Glutamatergic neuron (in vitro differentiated cells): ENCODE measurements at regions not wholly inside any gene's neighbourhood (a gene's known extent, or its start where the extent isn't known, plus 50 kb on each side); places are given as distances from the start of the nearest gene placed in this dataset.
A peak's percentile ranks its signal among the peaks of the same experiment; 100 is the strongest.

Source experiments
- DNase-seq: peaks from one replicate; pipeline ENCODE4 v3.0.0; 2022
- H3K27ac Mint-ChIP-seq: one replicate; pipeline ENCODE4 v1.8.0; 2020; ENCODE audit warnings: mild to moderate bottlenecking, mixed read lengths, inconsistent platforms; ENCODE audit not compliant: unreplicated experiment
- H3K27me3 Mint-ChIP-seq: one replicate; pipeline ENCODE4 v1.8.0; 2020; ENCODE audit warnings: mild to moderate bottlenecking, moderate library complexity, mixed read lengths, inconsistent platforms; ENCODE audit not compliant: unreplicated experiment
- H3K36me3 Mint-ChIP-seq: one replicate; pipeline ENCODE4 v1.8.0; 2020; ENCODE audit warnings: mild to moderate bottlenecking, mixed read lengths, inconsistent platforms; ENCODE audit not compliant: unreplicated experiment
- H3K4me1 Mint-ChIP-seq: one replicate; pipeline ENCODE4 v1.8.0; 2020; ENCODE audit warnings: mild to moderate bottlenecking, low read depth, mixed read lengths, inconsistent platforms; ENCODE audit not compliant: unreplicated experiment
- H3K4me3 Mint-ChIP-seq: one replicate; pipeline ENCODE4 v1.8.0; 2020; ENCODE audit warnings: mild to moderate bottlenecking, mixed read lengths, inconsistent platforms; ENCODE audit not compliant: unreplicated experiment
- H3K9me3 Mint-ChIP-seq: one replicate; pipeline ENCODE4 v1.8.0; 2020; ENCODE audit warnings: mild to moderate bottlenecking, moderate library complexity, mixed read lengths, inconsistent platforms; ENCODE audit not compliant: unreplicated experiment
- TF ChIP-seq, protein P1 (sequence below): fragments of 200-600 bp; sonication (generic); IDR thresholded peaks from one replicate; pipeline ENCODE4 v1.5.0; 2021; ENCODE audit not compliant: partially characterized antibody, unreplicated experiment

DNA sequence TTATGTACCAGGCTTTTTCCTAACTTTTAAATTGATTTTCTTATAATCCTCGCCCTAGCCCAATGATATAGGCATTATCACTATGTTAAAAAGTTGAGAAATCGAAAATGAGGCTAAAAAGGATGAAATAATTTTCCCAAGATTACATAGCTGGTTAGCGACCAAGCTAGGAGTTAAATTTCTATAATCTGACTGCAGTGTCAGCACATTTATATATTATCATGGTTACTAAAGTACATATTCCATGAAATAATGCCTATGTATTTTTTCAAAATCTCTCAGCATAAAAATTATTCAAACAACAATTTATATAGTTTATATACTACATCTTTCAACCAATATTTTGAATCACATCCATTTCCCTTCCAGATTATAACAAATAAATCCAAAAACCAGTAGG lies 317.3 kb upstream of the TFPI start:
- Mint-ChIP-seq H3K36me3 (peaks cover 28% of the 10 kb centered on the region), H3K27ac (no peak overlapping the region), H3K27me3 (peaks cover 8% of the 10 kb centered on the region), H3K9me3 (peaks cover 17% of the 10 kb centered on the region), H3K4me3 (no peak overlapping the region), H3K4me1 (peaks cover 20% of the 10 kb centered on the region)
- DNase-seq: no peak
- TF ChIP-seq, protein P1, sequence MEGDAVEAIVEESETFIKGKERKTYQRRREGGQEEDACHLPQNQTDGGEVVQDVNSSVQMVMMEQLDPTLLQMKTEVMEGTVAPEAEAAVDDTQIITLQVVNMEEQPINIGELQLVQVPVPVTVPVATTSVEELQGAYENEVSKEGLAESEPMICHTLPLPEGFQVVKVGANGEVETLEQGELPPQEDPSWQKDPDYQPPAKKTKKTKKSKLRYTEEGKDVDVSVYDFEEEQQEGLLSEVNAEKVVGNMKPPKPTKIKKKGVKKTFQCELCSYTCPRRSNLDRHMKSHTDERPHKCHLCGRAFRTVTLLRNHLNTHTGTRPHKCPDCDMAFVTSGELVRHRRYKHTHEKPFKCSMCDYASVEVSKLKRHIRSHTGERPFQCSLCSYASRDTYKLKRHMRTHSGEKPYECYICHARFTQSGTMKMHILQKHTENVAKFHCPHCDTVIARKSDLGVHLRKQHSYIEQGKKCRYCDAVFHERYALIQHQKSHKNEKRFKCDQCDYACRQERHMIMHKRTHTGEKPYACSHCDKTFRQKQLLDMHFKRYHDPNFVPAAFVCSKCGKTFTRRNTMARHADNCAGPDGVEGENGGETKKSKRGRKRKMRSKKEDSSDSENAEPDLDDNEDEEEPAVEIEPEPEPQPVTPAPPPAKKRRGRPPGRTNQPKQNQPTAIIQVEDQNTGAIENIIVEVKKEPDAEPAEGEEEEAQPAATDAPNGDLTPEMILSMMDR: no peak

DNA sequence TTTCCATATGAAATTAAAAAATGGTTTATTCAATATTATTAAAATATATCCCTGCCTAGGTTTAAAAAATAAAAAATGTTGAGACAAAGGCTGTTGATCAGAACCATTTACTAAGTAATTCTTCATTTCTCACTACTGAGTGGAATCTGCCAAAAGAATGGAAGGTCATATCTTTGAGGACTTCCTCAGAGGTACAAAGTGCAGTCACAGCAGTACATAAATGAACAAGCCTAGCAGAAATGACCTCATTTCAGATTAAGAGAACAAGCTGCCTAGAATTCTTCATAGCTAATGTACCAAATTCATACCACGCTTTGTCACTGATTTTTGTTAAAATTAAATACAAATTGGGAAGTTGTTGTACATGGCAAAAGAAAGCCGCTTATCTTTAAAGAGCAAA lies 318.9 kb upstream of the TFPI start:
- Mint-ChIP-seq H3K4me3 (no peak overlapping the region), H3K27ac (no peak overlapping the region), H3K36me3 (peaks cover 13% of the 10 kb centered on the region), H3K4me1 (peaks cover 22% of the 10 kb centered on the region), H3K9me3 (peaks cover 13% of the 10 kb centered on the region), H3K27me3 (peaks cover 4% of the 10 kb centered on the region)
- DNase-seq: no peak
- TF ChIP-seq, protein P1: no peak

DNA sequence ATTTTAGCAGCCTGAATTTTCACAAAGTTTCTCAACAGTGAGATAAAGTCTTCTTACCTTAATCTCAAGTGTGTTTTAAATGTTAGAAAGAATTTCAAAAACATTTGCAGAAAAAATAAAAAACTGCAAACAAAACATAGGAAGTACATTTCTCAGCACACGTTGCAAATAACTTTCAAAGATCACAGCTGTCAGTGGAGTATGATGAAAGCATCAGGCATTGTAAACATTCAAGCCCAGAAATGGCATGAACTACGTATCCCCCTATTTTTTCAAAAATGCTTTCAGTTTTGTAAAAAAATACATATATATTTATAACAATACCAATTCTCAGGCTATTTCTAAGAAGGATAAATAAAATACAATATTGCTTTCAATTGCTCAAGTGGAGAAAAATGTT lies 320.6 kb upstream of the TFPI start:
- peaks cover 24% of the 10 kb centered on the region for H3K4me1 Mint-ChIP-seq
- H3K36me3 Mint-ChIP-seq: peaks cover 1% of the 10 kb centered on the region
- peak overlapping the region; percentile 41 for H3K4me3 Mint-ChIP-seq
- DNase-seq: no peak
- TF ChIP-seq, protein P1: no peak
- H3K9me3 Mint-ChIP-seq: peaks cover 6% of the 10 kb centered on the region
- H3K27ac Mint-ChIP-seq: peak overlapping the region; percentile 76
- H3K27me3 Mint-ChIP-seq: no peaks in the 10 kb centered on the region

DNA sequence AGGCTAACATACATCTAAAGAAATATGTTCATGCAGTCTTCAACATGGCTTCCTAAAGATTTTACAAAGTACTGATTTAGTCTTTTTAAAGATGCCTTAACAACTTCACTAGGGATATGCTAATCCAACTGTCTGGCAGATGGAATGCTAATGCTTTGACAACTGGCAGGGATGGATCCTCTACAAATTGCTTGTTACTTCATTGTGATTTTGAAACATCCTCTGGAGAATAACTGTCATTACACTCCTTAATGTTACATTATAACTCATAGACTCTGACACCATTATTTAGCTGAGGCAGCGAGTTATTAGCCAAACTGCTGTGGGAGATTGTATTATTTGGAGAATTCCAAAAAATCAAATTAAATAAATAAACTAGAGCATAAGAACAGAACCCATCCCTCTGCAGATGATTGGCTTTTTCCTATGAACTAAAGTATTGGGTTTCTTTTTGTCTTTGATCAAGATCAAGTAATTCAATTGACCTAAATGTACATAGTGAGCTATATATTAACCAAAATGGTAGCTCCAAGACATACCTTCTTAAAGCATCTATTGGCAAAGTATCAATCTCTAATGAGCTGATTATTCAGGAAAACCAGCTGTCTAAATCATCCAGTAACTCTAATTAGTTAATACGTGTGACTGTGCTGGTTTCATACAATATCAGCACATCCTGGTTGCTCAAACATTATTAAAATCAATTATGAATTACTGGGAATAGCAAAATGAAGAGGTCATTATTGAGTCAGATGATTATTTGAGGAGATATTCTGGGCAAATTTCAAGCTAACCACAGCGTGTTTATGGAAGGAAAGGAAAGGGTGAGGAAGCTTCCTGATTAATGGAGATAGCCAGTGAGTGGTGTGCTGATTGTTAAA lies 321.3 kb upstream of the TFPI start:
- Mint-ChIP-seq H3K27me3 (no peaks in the 10 kb centered on the region), H3K36me3 (no peaks in the 10 kb centered on the region), H3K4me3 (peak overlapping the region; percentile 41), H3K9me3 (peaks cover 5% of the 10 kb centered on the region), H3K4me1 (peaks cover 24% of the 10 kb centered on the region), H3K27ac (peak overlapping the region; percentile 73)
- TF ChIP-seq, protein P1: no peak
- DNase-seq: no peak

DNA sequence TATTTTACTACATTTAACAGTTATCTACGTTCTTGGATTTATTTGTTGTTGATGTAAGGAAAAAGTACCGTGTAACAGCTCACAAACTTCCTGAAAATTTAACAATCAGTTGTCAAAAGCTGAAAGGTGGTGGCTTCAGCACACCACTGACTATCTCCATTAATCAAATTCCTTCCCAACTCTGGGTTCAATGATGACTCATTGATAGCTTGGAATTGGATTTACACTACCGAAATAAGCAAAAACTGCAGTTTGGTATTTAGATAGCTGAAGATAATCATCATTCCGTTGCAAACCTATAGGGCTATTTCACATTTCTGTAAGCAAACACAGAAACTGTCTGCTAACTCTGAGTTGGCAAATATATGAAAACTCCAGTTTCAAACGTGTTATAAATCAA lies 322.3 kb upstream of the TFPI start:
- no peaks in the 10 kb centered on the region for H3K36me3 Mint-ChIP-seq
- no peaks in the 10 kb centered on the region for H3K27me3 Mint-ChIP-seq
- no peak overlapping the region for H3K27ac Mint-ChIP-seq
- peaks cover 5% of the 10 kb centered on the region for H3K9me3 Mint-ChIP-seq
- TF ChIP-seq, protein P1: no peak
- H3K4me3 Mint-ChIP-seq: no peak overlapping the region
- H3K4me1 Mint-ChIP-seq: peaks cover 24% of the 10 kb centered on the region
- no peak for DNase-seq
